Calu3 (cell line): ENCODE measurements at regions not wholly inside any gene's neighbourhood (a gene's known extent, or its start where the extent isn't known, plus 50 kb on each side); places are given as distances from the start of the nearest gene placed in this dataset.
"Not testable (repeated sequence)": the region's sequence is repeated elsewhere in the genome, so short reads cannot be mapped to it uniquely, and the experiment has no call there.

ENCODE experiments used
- BruUV-seq: library from RNA; stranded (reverse); fragments of 400-500 nt; replicated peaks from 2 replicates; lab custom pipeline; 2021; lab: Mats Ljungman, UMichigan
- CTCF ChIA-PET: fragments of 300-600 bp; sonication (Branson Sonifier 250); formaldehyde crosslinking; loops from one replicate; lab custom pipeline; 2022; ENCODE audit warnings: antibody characterized with exemption; lab: Charles Lee
- DNase-seq: peaks from one replicate; pipeline ENCODE4 v3.0.0; 2022
- H3K27ac Mint-ChIP-seq: one replicate; pipeline ENCODE4 v1.8.0; 2022; ENCODE audit warnings: mixed read lengths; ENCODE audit not compliant: unreplicated experiment
- H3K27me3 Mint-ChIP-seq: one replicate; pipeline ENCODE4 v1.8.0; 2022; ENCODE audit warnings: mixed read lengths; ENCODE audit not compliant: unreplicated experiment
- H3K36me3 Mint-ChIP-seq: one replicate; pipeline ENCODE4 v1.8.0; 2022; ENCODE audit warnings: mild to moderate bottlenecking, moderate library complexity, mixed read lengths; ENCODE audit not compliant: insufficient read depth, unreplicated experiment
- H3K4me1 Mint-ChIP-seq: one replicate; pipeline ENCODE4 v1.8.0; 2022; ENCODE audit warnings: mild to moderate bottlenecking, low read depth, mixed read lengths; ENCODE audit not compliant: unreplicated experiment
- H3K4me3 Mint-ChIP-seq: one replicate; pipeline ENCODE4 v1.8.0; 2022; ENCODE audit warnings: mild to moderate bottlenecking, low read depth, moderate library complexity, mixed read lengths; ENCODE audit not compliant: unreplicated experiment
- H3K9me3 Mint-ChIP-seq: one replicate; pipeline ENCODE4 v1.8.0; 2022; ENCODE audit warnings: low read depth, mixed read lengths; ENCODE audit not compliant: unreplicated experiment
- intact Hi-C: fragments of 100-400 bp; cut with micrococcal nuclease; formaldehyde crosslinking; loops from one replicate; pipeline ENCODE4 v1.10.0; 2022; ENCODE audit not compliant: unreplicated experiment
- TF ChIP-seq, protein P1 (sequence below): fragments of 200-600 bp; IDR thresholded peaks from one replicate; pipeline ENCODE4 v1.8.0; 2022; ENCODE audit warnings: antibody characterized with exemption; ENCODE audit not compliant: unreplicated experiment

DNA sequence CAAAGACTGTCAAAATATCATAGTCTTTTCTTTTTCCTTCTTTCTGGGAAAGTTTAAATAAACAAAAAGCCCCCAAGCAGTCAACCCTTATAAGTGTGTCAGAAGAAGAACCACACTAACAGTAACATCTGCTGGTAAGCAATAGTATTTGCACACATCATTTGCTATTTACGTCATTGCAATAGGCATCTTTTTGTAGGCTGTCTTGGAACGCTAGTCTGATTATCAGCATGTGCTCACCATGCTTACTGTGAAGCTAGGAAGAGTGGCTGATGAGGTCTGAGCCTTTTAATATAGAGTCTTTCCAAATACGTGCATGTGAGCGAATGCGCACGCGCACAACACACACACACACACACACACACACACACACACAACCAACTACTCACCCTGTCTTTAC, 599.0 kb upstream of the TPK1 start:
- intact Hi-C loops: no loop called here
- Mint-ChIP-seq H3K27ac (no peak overlapping the region), H3K4me3 (no peak overlapping the region), H3K27me3 (no peaks in the 10 kb centered on the region), H3K4me1 (no peaks in the 10 kb centered on the region), H3K36me3 (no peaks in the 10 kb centered on the region), H3K9me3 (peaks cover 12% of the 10 kb centered on the region)
- BruUV-seq: no TSS peak
- TF ChIP-seq, protein P1, sequence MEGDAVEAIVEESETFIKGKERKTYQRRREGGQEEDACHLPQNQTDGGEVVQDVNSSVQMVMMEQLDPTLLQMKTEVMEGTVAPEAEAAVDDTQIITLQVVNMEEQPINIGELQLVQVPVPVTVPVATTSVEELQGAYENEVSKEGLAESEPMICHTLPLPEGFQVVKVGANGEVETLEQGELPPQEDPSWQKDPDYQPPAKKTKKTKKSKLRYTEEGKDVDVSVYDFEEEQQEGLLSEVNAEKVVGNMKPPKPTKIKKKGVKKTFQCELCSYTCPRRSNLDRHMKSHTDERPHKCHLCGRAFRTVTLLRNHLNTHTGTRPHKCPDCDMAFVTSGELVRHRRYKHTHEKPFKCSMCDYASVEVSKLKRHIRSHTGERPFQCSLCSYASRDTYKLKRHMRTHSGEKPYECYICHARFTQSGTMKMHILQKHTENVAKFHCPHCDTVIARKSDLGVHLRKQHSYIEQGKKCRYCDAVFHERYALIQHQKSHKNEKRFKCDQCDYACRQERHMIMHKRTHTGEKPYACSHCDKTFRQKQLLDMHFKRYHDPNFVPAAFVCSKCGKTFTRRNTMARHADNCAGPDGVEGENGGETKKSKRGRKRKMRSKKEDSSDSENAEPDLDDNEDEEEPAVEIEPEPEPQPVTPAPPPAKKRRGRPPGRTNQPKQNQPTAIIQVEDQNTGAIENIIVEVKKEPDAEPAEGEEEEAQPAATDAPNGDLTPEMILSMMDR: no peak
- CTCF ChIA-PET: no interaction called here
- no peak for DNase-seq

- CTCF ChIA-PET: no interaction called here
- no TSS peak for BruUV-seq
- H3K4me3 Mint-ChIP-seq: no peak overlapping the region
These were observed 596.0 kb upstream of the TPK1 start for GRCh38 chr7:145431834-145432233.

DNA sequence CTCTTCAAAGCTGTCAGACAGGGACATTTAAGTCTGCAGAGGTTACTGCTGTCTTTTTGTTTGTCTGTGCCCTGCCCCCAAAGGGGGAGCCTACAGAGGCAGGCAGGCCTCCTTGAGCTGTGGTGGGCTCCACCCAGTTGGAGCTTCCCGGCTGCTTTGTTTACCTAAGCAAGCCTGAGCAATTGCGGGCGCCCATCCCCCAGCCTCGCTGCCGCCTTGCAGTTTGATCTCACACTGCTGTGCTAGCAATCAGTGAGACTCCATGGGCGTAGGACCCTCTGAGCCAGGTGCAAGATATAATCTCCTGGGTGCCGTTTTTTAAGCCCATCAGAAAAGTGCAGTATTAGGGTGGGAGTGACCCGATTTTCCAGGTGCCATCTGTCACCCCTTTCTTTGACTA, 582.6 kb upstream of the TPK1 start:
- CTCF ChIA-PET, H3K27me3 Mint-ChIP-seq, H3K27ac Mint-ChIP-seq, H3K4me3 Mint-ChIP-seq, BruUV-seq, DNase-seq, intact Hi-C loops, H3K4me1 Mint-ChIP-seq, H3K36me3 Mint-ChIP-seq: not testable (repeated sequence)
- peaks cover 20% of the 10 kb centered on the region for H3K9me3 Mint-ChIP-seq

More at GRCh38 chr7:145431834-145432233, 596.0 kb upstream of the TPK1 start:
- TF ChIP-seq, protein P1: no peak
- H3K36me3 Mint-ChIP-seq: no peaks in the 10 kb centered on the region
- intact Hi-C loops: no loop called here
- no peaks in the 10 kb centered on the region for H3K27me3 Mint-ChIP-seq
- H3K27ac Mint-ChIP-seq: no peak overlapping the region
- DNase-seq: no peak
- H3K4me1 Mint-ChIP-seq: no peaks in the 10 kb centered on the region
- H3K9me3 Mint-ChIP-seq: peaks cover 24% of the 10 kb centered on the region

GRCh38 chr7:145411066-145411465, 575.2 kb upstream of the TPK1 start:
- peaks cover 19% of the 10 kb centered on the region for H3K9me3 Mint-ChIP-seq
- BruUV-seq: no TSS peak
- intact Hi-C loops: no loop called here
- H3K4me1 Mint-ChIP-seq: no peaks in the 10 kb centered on the region
- H3K4me3 Mint-ChIP-seq: no peak overlapping the region
- CTCF ChIA-PET: no interaction called here
- DNase-seq: no peak
- TF ChIP-seq, protein P1: no peak
- no peaks in the 10 kb centered on the region for H3K27me3 Mint-ChIP-seq
- H3K27ac Mint-ChIP-seq: no peak overlapping the region
- no peaks in the 10 kb centered on the region for H3K36me3 Mint-ChIP-seq

DNA sequence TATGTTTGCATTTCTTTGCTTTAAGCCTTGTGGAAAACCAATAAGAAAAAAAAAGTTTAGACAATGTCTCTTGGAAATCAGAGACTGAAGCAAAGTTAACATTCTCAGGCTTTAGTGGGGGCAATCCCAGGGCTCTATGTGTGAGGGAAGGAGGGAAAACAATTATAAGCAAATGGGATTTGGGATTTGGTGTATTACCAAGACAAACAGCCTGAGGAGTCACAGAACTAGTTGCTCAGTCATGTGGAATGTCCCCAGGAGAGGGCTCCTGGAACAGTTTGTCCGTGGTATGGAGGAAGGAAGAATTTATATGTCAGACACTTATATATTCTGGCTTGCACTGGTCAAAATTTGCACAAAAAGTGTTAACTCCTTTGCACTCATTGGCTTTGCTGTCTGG, 562.9 kb upstream of the TPK1 start:
- DNase-seq: no peak
- Mint-ChIP-seq H3K27me3 (no peaks in the 10 kb centered on the region), H3K36me3 (no peaks in the 10 kb centered on the region), H3K4me1 (no peaks in the 10 kb centered on the region), H3K27ac (no peak overlapping the region), H3K9me3 (peaks cover 24% of the 10 kb centered on the region), H3K4me3 (no peak overlapping the region)
- TF ChIP-seq, protein P1: no peak
- BruUV-seq: no TSS peak
- intact Hi-C loops: no loop called here
- CTCF ChIA-PET: no interaction called here
